CD14-positive monocyte (primary cell): ENCODE measurements at regions not wholly inside any gene's neighbourhood (a gene's known extent, or its start where the extent isn't known, plus 50 kb on each side); places are given as distances from the start of the nearest gene placed in this dataset.

Experiments used
- DNase-seq, 3 donors: peaks; one replicate each; pipeline ENCODE4 v3.0.0-alpha.2; 2011 to 2022
- H2AFZ ChIP-seq: 2 replicates; pipeline ENCODE4 v1.6.0; 2012; ENCODE audit warnings: mild to moderate bottlenecking, low read depth, low read length, inconsistent platforms; ENCODE audit not compliant: insufficient read depth, poor library complexity, severe bottlenecking
- H3K27ac ChIP-seq, 2 donors: 1 replicate in 1 of 2; 2 replicates in 1 of 2; pipeline ENCODE4 v1.5.1; 2012 to 2013; ENCODE audit warnings: low read length in 2 of 2, control low read depth in 1 of 2, inconsistent platforms in 1 of 2, low read depth in 1 of 2, mild to moderate bottlenecking in 1 of 2
- H3K27me3 ChIP-seq, 2 donors: one replicate each; pipeline versions ENCODE4 v1.6.0 to v1.6.1; 2011 to 2013; ENCODE audit warnings: low read length in 2 of 2; ENCODE audit not compliant: control insufficient read depth in 2 of 2, insufficient read depth in 2 of 2
- H3K36me3 ChIP-seq, 2 donors: replicated peaks in 1 of 2; 1 replicate in 1 of 2; 2 replicates in 1 of 2; pipeline versions ENCODE4 v1.5.1 to v1.6.1; 2012 to 2013; ENCODE audit warnings: low read length in 2 of 2, control low read depth in 1 of 2, inconsistent platforms in 1 of 2, mild to moderate bottlenecking in 1 of 2; ENCODE audit not compliant: insufficient read depth in 2 of 2, control insufficient read depth in 1 of 2
- H3K4me1 ChIP-seq, 2 donors: 1 replicate in 1 of 2; 2 replicates in 1 of 2; pipeline versions ENCODE4 v1.5.1 to v1.6.1; 2012 to 2013; ENCODE audit warnings: low read length in 2 of 2, control low read depth in 1 of 2, inconsistent platforms in 1 of 2, mild to moderate bottlenecking in 1 of 2, moderate library complexity in 1 of 2; ENCODE audit not compliant: insufficient read depth in 2 of 2, control insufficient read depth in 1 of 2
- H3K4me2 ChIP-seq: replicated peaks from 2 replicates; pipeline ENCODE3; 2012; ENCODE audit warnings: low read length, moderate library complexity, mild to moderate bottlenecking; ENCODE audit not compliant: poor library complexity, severe bottlenecking; ENCODE audit errors: extremely low read depth
- H3K4me3 ChIP-seq, 3 experiments: fragments of 200-600 bp in 1 of 3; sonication (generic) in 1 of 3; replicated peaks in 1 of 3; 1 replicate in 2 of 3; 2 replicates in 1 of 3; pipeline ENCODE4 v1.5.1; 2011 to 2013; ENCODE audit warnings: low read length in 3 of 3, mild to moderate bottlenecking in 3 of 3, control low read depth in 2 of 3, low read depth in 2 of 3, inconsistent platforms in 1 of 3, moderate library complexity in 1 of 3
- H3K79me2 ChIP-seq: 2 replicates; pipeline ENCODE4 v1.6.0; 2012; ENCODE audit warnings: mild to moderate bottlenecking, control low read depth, inconsistent platforms, low read length, moderate library complexity; ENCODE audit not compliant: insufficient read depth
- H3K9ac ChIP-seq: 2 replicates; pipeline ENCODE4 v1.6.0; 2017; ENCODE audit warnings: low read length, mild to moderate bottlenecking; ENCODE audit not compliant: insufficient read depth, poor library complexity, severe bottlenecking
- H3K9me3 ChIP-seq, 2 donors: replicated peaks in 1 of 2; 1 replicate in 1 of 2; 2 replicates in 1 of 2; pipeline versions ENCODE4 v1.5.1 to v1.6.1; 2012 to 2013; ENCODE audit warnings: low read length in 2 of 2, control low read depth in 1 of 2; ENCODE audit not compliant: control insufficient read depth in 1 of 2, insufficient read depth in 1 of 2
- H4K20me1 ChIP-seq: 2 replicates; pipeline ENCODE4 v1.6.0; 2012; ENCODE audit warnings: mild to moderate bottlenecking, low read length, control low read depth, moderate library complexity; ENCODE audit not compliant: insufficient read depth
- H3K27ac Mint-ChIP-seq, 7 donors: one replicate each; pipeline ENCODE4 v1.8.0; 2020; ENCODE audit warnings: mild to moderate bottlenecking in 7 of 7, mixed read lengths in 7 of 7, moderate library complexity in 6 of 7, inconsistent platforms in 2 of 7
- H3K27me3 Mint-ChIP-seq, 3 donors: one replicate each; pipeline ENCODE4 v1.8.0; 2021 to 2022; ENCODE audit warnings: low read depth in 3 of 3, mild to moderate bottlenecking in 3 of 3, mixed read lengths in 3 of 3, moderate library complexity in 3 of 3, inconsistent platforms in 1 of 3
- H3K36me3 Mint-ChIP-seq, 2 donors: one replicate each; pipeline ENCODE4 v1.8.0; 2020; ENCODE audit warnings: mixed read lengths in 2 of 2, inconsistent platforms in 1 of 2, mild to moderate bottlenecking in 1 of 2
- H3K4me1 Mint-ChIP-seq: one replicate; pipeline ENCODE4 v1.8.0; 2020; ENCODE audit warnings: mild to moderate bottlenecking, mixed read lengths
- H3K4me3 Mint-ChIP-seq, 2 donors: one replicate each; pipeline ENCODE4 v1.8.0; 2020; ENCODE audit warnings: mild to moderate bottlenecking in 2 of 2, mixed read lengths in 2 of 2, moderate library complexity in 1 of 2
- H3K9me3 Mint-ChIP-seq, 7 donors: one replicate each; pipeline ENCODE4 v1.8.0; 2020 to 2022; ENCODE audit warnings: mixed read lengths in 7 of 7, mild to moderate bottlenecking in 6 of 7, moderate library complexity in 6 of 7, inconsistent platforms in 2 of 7
- WGBS: methylation state at CpG from one replicate; pipeline ENCODE4 v1.1.5; 2013; ENCODE audit warnings: missing lambda C conversion rate; ENCODE audit not compliant: insufficient coverage; 5-methylcytosine and 5-hydroxymethylcytosine counted together
- intact Hi-C, 2 donors: fragments of 100-400 bp; cut with micrococcal nuclease; formaldehyde crosslinking; loops; one replicate each; pipeline versions ENCODE4 v1.15.0 to v1.15.1; 2023
- TF ChIP-seq, protein P1 (sequence below): fragments of 200-600 bp; IDR thresholded peaks from one replicate; pipeline ENCODE4 v1.8.0; 2022; ENCODE audit warnings: antibody characterized with exemption, mild to moderate bottlenecking

DNA sequence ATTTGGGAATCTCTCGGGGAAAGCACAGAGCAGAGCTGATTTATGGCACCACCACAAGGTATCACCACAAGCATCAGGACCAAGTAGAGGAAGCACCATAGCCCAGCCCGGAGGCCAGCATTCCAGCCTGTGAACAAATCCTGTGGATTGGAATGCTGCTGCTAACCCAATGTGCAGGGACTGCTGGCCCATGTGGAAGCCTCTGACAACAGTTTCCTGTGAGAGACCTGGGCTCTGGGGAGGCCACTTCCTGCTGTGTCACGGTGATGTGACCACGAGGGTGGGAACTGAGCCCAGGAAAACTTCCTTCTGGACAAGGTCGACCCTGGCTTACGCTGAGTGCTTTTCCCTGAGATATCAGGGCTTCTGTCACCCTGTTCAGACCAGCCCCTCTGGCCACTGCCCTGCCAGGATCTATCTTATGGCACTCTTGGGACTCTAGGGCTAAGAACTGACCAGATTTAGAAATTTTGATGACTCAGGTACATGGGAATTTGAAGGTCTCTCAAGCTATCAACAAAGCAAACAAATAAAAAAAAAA, 88.3 kb upstream of the NGF start:
- H3K79me2 ChIP-seq = no peaks in the 10 kb centered on the region
- no peak overlapping the region for H3K4me2 ChIP-seq
- no peaks in the 10 kb centered on the region for H3K9me3 ChIP-seq
- H3K9ac ChIP-seq = no peak overlapping the region
- H3K27me3 ChIP-seq = no peaks in the 10 kb centered on the region
- H4K20me1 ChIP-seq = no peaks in the 10 kb centered on the region
- no peak overlapping the region for H3K27ac Mint-ChIP-seq
- H2AFZ ChIP-seq = no peak overlapping the region
- no peaks in the 10 kb centered on the region for H3K36me3 Mint-ChIP-seq
- no peaks in the 10 kb centered on the region for H3K4me1 Mint-ChIP-seq
- H3K4me3 Mint-ChIP-seq = no peak overlapping the region
- intact Hi-C loops = no loop called here
- peaks cover 1 to 8% (median 3%) of the 10 kb centered on the region in 7 donors for H3K9me3 Mint-ChIP-seq
- H3K4me1 ChIP-seq = no peaks in the 10 kb centered on the region
- WGBS = 4% methylated on average over 5 of the region's 6 CpGs
- H3K36me3 ChIP-seq = no peaks in the 10 kb centered on the region
- peaks cover 0 to 2% (median 0%) of the 10 kb centered on the region in 3 donors for H3K27me3 Mint-ChIP-seq
- TF ChIP-seq, protein P1, sequence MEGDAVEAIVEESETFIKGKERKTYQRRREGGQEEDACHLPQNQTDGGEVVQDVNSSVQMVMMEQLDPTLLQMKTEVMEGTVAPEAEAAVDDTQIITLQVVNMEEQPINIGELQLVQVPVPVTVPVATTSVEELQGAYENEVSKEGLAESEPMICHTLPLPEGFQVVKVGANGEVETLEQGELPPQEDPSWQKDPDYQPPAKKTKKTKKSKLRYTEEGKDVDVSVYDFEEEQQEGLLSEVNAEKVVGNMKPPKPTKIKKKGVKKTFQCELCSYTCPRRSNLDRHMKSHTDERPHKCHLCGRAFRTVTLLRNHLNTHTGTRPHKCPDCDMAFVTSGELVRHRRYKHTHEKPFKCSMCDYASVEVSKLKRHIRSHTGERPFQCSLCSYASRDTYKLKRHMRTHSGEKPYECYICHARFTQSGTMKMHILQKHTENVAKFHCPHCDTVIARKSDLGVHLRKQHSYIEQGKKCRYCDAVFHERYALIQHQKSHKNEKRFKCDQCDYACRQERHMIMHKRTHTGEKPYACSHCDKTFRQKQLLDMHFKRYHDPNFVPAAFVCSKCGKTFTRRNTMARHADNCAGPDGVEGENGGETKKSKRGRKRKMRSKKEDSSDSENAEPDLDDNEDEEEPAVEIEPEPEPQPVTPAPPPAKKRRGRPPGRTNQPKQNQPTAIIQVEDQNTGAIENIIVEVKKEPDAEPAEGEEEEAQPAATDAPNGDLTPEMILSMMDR = no peak
- DNase-seq = no peak
- no peak overlapping the region for H3K4me3 ChIP-seq
- no peak overlapping the region for H3K27ac ChIP-seq

DNA sequence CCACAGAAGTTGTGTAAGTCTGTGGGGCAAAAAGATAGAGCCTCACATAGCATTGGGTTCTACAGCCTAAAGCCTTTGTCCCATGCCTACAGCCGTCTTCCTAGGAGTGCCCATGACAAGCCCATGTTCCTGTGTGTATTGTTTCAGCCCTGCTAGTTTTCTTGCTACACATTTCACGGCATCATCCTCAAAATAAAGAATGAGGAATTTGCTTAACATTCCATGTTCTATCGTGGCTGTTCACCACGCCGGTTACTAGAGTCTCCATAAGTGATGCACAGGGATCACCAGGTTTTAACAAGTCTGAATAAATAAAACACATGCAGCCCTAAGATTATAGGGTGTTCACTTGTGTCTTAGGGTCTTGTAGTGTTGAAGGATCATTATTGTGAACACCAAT, 87.4 kb upstream of the NGF start:
- WGBS = 92% methylated on average over 2 of the region's 5 CpGs
- no peaks in the 10 kb centered on the region for H3K36me3 Mint-ChIP-seq
- no peak overlapping the region for H3K4me3 ChIP-seq
- H3K27me3 Mint-ChIP-seq = peaks cover 0 to 2% (median 0%) of the 10 kb centered on the region in 3 donors
- H3K27ac Mint-ChIP-seq = no peak overlapping the region
- no peak overlapping the region for H2AFZ ChIP-seq
- no peaks in the 10 kb centered on the region for H4K20me1 ChIP-seq
- H3K9ac ChIP-seq = no peak overlapping the region
- peaks cover 1 to 8% (median 3%) of the 10 kb centered on the region in 7 donors for H3K9me3 Mint-ChIP-seq
- no peak overlapping the region for H3K4me3 Mint-ChIP-seq
- TF ChIP-seq, protein P1 = no peak
- H3K36me3 ChIP-seq = no peaks in the 10 kb centered on the region
- H3K4me2 ChIP-seq = no peak overlapping the region
- intact Hi-C loops = no loop called here
- H3K9me3 ChIP-seq = no peaks in the 10 kb centered on the region
- DNase-seq = no peak
- no peaks in the 10 kb centered on the region for H3K4me1 Mint-ChIP-seq
- no peak overlapping the region for H3K27ac ChIP-seq
- H3K79me2 ChIP-seq = no peaks in the 10 kb centered on the region
- H3K27me3 ChIP-seq = no peaks in the 10 kb centered on the region
- H3K4me1 ChIP-seq = no peaks in the 10 kb centered on the region
